NCI-H2171 (cell line): ENCODE measurements at regions not wholly inside any gene's neighbourhood (a gene's known extent, or its start where the extent isn't known, plus 50 kb on each side); places are given as distances from the start of the nearest gene placed in this dataset.

Source experiments
- DNase-seq: peaks from one replicate; lab custom pipeline; 2025; lab: John Stamatoyannopoulos, UW

DNA sequence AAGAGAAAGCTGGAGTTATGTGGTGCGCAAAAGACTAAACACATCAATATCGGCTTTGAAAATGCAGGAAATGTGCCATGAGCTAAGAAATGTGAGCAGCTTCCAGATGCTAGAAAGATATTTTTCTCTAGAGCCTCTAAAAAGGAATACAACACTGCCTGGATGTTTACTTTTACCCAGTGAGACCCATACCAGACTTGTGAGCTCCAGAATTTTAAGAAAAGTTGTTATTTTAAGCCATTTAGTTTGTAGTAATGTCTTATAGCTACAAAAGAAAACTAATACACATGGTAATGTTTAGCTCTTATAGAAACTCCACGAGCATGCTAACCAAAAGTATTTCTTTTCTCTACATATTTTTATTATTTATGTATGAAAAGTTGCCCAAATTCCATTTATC lies 1389.4 kb downstream of the C4orf33 start:
- no peak for DNase-seq

DNA sequence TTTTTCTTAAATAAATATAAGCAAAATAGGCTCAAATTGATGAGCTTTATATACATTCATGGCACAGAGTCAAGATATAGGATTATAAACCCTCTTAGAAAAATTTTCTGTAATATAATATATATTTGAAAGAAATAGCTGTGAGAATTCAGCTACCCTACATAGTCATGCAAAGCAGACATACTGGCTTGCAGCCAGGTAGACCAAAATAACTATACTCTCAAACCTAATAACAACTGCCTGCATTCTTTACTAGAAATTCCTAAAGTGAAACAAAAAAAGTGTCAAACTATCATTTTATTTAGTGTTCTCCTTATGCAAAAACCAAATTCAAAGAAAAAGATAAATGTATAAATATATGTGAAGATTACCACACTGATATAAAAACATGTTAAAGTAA lies 1390.2 kb downstream of the C4orf33 start:
- no peak for DNase-seq

DNA sequence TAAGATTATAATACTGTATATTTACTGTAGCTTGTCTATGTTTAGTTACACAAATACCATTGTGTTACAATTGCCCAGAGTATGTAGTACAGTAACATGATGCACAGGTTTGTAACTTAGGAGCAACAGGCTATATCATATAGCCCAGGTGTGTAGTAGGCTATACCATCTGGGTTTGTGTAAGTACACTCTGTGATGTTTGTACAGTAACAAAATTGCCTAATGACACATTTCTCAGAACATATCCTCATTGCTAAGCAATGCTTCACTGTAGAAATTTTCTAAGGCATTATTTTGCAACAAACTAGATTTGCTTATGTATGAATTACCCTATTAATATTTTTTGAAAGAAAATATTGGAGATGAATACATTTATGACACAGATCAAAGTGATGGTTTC lies 1390.9 kb downstream of the C4orf33 start:
- DNase-seq: no peak

DNA sequence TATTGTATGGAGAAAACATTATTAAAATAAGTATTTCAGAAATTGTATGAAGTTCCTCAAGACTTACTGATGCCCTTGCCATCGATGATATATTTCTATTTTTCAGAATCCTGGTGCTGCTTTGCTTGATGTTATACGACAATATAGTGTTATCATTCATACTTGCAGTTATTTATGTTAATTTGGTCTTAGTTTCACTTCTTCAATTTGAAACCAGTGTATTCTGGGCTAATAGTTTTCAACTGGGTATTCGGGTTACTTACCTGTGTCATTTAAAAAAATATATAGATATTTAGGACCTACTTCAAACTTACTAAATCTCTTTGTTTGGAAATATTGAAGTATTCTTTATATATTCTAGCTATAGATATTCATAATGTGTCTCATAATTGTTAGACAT lies 1414.7 kb downstream of the C4orf33 start:
- no peak for DNase-seq

DNA sequence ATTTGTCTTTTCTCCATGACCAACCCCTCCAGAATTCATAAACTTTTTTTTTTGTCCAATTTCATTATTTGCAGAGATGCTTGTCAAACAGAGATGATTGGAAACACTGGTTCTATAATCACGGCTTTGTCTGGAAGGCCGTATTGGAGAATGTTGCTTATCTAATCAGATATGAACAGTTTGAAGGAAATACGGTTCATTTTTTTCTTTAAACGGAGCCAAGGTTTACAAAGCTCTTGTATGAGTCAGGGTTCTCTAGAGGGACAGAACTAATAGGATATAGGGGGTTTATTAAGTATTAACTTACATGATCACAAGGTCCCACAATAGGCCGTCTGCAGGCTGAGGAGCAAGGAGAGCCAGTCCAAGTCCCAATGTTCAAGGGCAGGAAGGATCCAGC lies 1415.8 kb downstream of the C4orf33 start:
- DNase-seq: no peak

DNA sequence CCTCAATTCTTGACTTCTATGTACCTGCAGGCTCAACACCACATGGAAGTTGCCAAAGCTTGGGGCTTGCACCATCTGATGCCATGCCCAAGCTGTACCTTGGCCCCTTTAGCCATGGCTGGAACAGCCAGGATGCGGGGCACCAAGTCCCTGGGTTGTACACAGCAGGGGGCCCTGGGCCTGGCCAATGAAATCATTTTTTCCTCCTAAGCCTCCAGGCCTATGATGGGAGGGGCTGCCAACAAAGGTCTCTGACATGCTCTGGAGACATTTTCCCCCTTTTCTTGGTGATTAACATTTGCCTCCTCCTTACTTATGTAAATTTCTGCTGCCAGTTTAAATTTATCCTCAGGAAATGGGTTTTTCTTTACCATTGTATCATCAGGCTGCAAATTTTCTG lies 1428.1 kb downstream of the C4orf33 start:
- DNase-seq: no peak

DNA sequence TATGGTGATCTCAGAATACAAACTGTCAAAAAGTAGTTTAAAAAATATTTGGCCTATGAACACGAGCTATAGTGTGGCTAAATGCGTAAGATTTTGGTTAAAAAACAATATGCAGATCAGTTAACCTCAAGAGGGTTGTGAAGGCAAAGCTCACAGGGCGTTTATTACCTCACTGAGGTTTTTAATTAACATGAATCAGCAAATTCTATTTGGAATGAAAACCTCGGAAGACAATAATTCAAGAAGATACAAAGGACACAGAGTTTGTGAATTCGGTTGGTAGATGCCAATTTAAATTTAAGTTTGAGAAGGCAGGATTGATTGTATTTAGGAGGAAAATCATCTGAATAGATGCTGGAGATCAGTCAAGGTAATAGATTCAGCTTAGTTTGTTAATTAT lies 1434.6 kb downstream of the C4orf33 start:
- DNase-seq: no peak

DNA sequence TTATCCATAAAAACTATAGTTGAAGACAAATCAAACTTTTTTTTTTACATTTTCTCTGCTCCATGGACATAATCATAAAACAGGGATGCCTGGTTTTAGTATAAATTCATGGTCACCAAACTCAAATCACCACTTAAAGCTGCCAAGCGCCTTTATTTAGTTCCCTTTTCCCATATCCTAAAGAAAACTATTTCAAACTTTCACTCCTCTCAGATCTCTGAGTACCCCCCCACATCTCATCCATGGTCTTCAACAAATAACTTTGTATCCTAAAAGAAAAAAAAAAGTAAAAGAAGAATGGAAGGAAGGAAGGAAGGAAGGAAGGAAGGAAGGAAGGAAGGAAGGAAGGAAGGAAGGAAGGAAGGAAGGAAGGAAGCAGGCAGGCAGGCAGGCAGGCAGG lies 1438.7 kb downstream of the C4orf33 start:
- DNase-seq: no peak

DNA sequence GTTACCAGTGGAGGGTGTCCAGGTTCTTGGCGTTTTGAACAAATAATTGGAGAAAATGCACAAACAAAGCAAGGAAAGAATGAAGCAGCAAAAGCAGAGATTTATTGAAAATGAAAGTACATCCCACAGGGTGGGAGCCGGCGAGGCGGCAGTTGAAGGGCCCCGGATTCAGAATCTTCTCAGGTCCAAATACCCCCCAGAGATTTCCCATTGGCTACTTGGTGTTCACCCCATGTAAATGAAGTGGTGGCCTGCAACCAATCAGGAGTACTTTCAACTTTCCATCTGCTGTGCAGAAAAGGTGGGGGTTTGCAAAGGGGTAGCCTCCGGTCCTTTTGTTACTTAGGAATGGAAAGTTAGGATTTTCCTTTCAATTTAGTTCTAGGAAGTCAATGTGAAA lies 1447.0 kb downstream of the C4orf33 start:
- DNase-seq: no peak

DNA sequence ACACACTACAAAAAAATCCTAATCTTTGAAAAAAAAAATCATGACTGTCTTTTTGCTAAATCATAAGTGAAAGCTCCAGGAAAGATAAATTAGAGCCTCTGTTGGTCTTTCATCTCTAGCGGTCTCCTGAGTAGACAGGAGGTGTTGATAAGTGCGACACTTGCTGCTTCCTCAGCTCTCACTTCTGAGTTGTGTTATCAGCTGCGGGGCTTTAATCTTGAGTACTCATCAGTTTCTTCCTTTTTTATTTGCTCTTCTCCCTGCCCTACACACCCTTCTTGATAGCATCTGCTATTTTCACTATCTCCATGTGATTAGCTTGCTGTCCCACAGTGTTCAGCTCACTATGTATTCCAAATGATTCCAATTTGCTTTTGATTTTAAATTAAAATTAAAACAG lies 1449.2 kb downstream of the C4orf33 start:
- DNase-seq: no peak

DNA sequence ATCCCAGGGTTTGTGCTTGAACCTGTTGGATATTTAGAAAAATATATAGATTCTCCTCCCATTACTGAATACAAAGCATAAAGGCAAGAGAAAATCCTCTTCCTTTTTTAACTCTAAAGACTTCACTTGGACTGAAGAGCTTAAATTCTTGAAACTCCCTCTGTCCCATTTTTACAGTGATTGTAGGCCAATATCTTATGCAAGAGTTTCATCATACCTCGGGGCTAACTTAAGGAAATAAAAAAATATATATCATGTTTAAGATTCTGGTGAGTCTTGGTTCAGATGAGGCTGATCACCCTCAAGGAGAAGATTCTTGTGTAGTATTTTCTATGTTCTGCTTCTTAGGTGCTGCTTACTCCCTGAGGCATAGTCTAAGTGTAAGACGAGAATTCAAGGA lies 1449.6 kb downstream of the C4orf33 start:
- DNase-seq: no peak

DNA sequence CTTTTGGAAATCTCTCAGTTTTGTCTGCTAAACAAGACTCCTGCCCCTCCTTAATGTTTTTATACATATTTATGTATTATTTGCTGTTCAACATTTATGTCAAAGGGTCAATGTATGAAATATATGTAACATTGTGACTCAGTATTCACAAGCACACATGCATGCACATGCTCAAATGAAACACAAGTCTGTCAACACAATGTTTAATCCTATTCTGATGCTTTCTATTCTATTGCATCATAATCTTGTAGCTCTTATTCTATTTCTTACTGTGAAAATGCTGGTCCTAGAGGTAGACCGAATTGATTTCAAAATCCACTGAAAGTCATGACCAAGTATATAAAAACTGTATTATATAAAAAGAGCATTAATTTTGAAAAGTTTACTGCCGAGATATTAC lies 1463.3 kb downstream of the C4orf33 start:
- no peak for DNase-seq

DNA sequence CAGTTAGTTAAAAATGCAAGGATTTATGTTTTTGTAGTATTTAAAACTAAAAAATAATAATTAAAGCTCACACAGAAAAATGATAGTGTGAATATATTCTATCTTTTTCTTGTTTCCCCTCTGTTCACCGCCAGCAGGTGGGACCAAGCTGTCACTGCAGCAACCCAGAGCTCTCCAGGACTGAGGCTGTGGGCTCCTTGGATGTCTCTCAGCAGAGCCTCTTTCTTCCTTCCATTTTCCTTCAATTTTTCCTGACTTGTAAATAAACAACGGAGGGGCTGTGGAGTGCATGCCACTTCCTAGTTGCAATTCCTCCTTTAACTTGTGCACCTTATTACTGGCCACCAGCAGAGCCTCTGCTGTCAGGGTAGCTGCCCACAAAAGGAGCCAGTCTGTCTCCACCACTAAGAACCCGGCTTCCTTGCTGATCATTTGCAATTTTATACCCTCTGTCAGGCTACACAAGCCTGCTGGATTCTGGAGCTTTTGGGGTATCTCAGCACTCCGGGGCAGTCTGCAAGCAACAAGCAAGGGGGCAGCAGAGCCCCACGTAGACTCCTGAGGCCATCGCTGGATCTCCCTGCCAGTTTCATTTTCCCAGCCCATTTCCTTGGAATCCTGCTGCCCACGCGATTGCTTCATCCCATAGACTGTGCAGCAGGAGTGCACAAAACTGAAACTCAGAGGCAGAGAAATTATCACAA lies 1467.4 kb downstream of the C4orf33 start:
- no peak for DNase-seq

DNA sequence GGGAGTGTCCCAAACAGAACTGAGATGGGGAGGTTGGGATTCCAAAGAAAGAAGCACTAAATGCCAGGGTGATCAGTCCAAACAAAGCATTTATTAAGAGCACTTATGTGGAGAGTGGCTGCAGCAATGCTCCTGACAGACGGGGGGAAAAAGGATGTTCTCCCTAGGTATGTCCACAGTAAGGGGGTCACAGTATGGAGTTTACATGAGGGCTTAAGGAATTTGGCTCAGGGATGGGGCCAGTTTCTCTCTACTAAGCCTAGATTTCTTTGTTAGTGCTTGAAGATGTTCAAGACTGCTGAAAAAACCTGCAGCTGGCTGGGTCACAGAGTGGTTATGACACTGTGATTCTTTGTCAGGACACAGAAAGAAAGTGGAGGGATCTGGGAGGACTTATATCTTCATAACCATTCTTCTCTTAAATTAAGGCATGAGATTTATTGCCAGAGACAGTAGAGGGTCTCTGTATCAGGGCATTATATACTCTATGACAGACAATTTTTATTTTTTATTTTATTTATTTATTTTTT lies 1468.0 kb downstream of the C4orf33 start:
- DNase-seq: no peak

DNA sequence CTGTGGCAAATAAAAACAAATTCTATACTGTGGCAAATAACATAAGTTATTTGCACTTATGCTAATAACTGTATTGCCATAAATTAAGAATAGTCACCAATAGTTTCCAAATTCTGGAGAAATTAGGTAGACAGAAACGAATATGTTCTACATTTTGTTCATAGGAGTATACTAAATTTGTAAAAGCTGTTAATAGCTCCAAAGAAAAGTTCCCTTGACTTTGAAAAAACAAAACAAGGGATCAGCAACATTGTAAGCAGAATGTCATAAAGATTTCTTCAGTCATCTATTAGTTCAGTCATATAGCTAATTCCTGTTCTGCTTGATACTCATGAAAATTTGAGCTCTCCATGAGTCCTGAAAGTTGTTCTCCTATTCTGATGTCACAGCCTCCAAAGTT lies 1472.8 kb downstream of the C4orf33 start:
- DNase-seq: no peak

DNA sequence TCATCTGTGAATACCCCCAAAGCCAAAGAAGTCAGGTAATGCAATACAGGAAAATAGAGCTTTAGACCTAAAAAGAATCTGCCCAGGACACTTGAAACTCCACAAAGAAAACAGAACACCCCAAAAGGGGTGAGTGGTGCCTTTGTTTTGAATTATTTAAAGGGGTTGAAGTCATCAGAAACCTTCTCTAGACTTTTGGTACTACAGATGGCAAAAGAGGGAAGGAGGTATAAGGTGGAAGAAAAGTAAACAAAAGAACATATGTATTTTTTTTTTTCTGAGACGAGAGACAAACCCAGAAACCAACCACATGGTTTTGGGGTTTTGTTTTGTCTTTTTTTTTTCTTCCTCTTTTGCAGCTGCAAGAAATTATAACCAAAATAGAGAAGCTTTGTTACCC lies 1477.8 kb downstream of the C4orf33 start:
- DNase-seq: peak; percentile 24

DNA sequence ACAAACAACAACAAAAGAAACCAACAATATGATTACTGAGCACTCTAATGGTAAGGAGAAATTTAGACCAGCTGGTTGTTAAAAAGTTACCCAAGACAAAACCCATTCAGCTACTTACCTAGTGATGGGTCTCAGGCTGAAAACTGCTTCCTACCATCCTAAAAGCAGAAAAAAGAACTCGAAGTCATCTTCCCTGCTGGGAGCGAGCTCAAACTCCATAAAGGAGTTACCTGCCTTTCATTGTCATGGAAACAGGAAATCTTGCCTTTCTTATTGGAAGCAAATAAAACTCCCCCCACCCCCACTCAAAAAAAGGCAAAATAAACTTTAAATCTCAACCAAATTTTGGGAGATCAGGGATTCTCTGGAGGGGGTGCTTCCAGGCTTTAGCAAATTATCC lies 1478.3 kb downstream of the C4orf33 start:
- no peak for DNase-seq

DNA sequence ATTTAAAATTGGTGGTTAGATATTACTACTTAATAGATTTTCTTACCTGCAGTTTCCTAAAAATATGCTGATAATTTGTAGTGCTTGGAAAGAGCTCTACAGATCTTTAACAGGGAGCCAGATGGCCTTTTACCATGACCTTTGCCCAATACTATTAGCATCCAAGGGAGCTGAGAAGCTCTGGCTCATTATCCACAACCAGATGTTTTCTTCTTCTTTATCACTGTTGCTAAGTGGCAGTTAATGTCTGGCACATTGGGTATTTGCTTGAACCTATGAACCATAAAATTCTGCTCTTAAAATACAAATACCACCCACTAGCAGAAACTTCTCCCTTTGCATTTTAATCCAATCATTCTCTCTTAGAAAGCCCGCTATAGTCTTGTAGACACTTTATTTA lies 1480.3 kb downstream of the C4orf33 start:
- peak; percentile 49 for DNase-seq

DNA sequence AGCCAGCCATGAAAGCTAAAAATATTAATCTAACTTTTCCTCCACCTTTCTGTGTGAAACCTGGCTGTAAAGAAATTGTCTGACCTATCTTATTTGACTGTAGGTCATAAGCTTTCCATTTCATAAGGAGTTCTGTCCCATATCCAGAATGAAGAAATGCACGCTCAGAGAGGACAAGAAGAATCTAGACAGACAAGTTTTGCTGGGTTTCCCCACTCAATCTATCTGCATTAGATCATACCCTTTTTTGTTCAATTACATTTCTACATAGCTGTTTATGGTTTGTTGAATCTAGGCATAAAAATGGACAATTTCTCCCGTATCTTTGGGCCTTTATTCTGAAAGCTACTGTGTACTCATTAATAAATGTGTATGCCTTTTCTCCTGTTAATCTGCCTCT lies 1495.1 kb downstream of the C4orf33 start:
- no peak for DNase-seq

DNA sequence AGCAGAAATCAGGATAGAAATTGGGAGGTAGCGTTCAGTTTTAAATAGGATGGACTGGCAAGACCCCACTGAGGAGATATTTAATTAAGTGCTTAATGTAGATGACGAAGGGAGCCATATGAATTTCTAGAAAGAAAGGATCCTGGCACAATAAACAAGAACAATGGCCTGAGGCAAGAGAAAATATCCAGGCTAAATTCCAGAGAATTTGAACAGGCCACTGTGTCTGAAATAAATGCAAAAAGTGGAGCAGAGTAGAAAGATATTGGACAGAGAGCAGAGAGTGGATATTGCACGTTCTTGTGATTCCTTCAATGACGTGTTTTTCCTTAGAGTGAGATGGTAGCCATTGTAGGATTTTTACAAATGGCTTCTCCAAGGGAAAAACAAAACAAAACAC lies 1504.8 kb downstream of the C4orf33 start:
- DNase-seq: no peak

DNA sequence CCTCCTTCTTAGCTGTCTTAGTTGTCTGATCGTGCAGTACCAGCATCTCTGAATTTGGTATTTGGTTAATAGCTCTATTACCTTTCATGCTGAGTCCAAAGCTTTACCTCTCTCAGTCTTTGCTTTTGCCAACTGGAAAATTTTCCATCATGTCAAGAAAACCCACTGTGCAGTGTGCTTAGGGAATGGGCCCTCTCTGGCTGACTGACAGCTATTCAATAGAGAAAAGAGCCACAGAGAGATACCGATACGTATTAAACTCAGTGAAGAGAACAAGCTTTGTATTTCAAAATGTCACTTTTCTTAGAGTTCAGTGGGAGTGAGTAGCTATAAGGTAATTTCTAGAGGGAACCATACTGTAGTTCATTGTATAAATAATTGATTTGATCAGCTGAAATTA lies 1507.1 kb downstream of the C4orf33 start:
- no peak for DNase-seq

DNA sequence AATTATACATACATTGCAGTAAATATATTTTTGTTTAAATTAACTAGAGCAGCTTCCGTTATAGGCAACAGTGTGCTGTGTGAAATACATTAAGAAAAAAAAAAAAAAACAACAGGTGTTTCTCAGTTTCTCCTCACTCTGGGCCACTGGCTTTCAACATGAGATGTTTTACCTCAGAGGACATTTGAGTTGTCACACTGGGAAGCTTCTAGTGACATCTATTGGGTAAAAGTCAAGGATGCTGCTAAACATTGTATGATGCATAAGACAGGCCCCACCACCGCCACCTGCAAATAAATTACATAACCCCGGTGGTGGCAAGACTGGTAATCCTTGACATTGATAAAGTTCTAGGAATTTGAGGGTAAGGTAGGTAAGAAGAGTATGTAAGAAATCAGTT lies 1512.2 kb downstream of the C4orf33 start:
- DNase-seq: no peak

DNA sequence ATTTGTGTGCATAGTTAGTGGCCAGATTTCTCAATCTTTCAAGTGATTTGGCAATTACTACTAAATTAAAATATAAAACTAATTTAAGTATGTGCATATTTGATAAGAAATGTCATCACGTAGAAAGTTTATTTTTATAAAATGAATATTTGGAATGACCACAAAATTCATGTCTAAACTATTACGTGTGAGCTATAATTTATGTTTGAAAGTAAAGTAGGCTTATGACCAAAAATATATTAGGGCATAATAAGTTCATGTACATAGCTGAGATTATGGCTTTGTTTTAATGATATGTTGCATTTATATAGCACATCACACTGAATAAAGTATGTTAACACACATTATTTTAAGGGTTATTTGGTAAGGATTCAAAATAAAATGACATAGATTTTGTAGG lies 1532.6 kb downstream of the C4orf33 start:
- no peak for DNase-seq
